ENCODE measurements at regions not wholly inside any gene's neighbourhood (a gene's known extent, or its start where the extent isn't known, plus 50 kb on each side); places are given as distances from the start of the nearest gene placed in this dataset.

GRCh38 chr5:70307064-70307463 lies 108.1 kb upstream of the GTF2H2C_2 start:
- peak; percentile 0 for DNase-seq

Measured in activated T-cell treated with anti-CD3 and anti-CD28 coated beads for 4 hours (primary cell).